Right kidney (tissue), 1 donor: ENCODE measurements at regions not wholly inside any gene's neighbourhood (a gene's known extent, or its start where the extent isn't known, plus 50 kb on each side); places are given as distances from the start of the nearest gene placed in this dataset.

Experiments used
- DNase-seq: peaks from one replicate; pipeline ENCODE4 v3.0.0-alpha.2; 2016

GRCh38 chr2:192877159-192877558 is 682.4 kb upstream of the TMEFF2 start:
- no peak for DNase-seq

- no peak for DNase-seq
These were observed 682.0 kb upstream of the TMEFF2 start for GRCh38 chr2:192876698-192877097.

- DNase-seq, result no peak
These were observed 660.0 kb upstream of the TMEFF2 start for GRCh38 chr2:192854706-192855105.

GRCh38 chr2:192854031-192854430 is 659.3 kb upstream of the TMEFF2 start:
- DNase-seq, result no peak

GRCh38 chr2:192828947-192829346 is 634.2 kb upstream of the TMEFF2 start:
- no peak for DNase-seq

GRCh38 chr2:192828175-192828574 is 633.4 kb upstream of the TMEFF2 start:
- no peak for DNase-seq

GRCh38 chr2:192827735-192828134 is 633.0 kb upstream of the TMEFF2 start:
- DNase-seq, result no peak

GRCh38 chr2:192814376-192814775 is 619.6 kb upstream of the TMEFF2 start:
- no peak for DNase-seq

- no peak for DNase-seq
These were observed 618.6 kb upstream of the TMEFF2 start for GRCh38 chr2:192813341-192813740.

- no peak for DNase-seq
These were observed 614.4 kb upstream of the TMEFF2 start for GRCh38 chr2:192809173-192809572.

GRCh38 chr2:192783643-192784042 is 588.9 kb upstream of the TMEFF2 start:
- DNase-seq, result no peak

GRCh38 chr2:192775459-192776262 is 580.9 kb upstream of the TMEFF2 start:
- DNase-seq, result no peak

GRCh38 chr2:192775011-192775410 is 580.3 kb upstream of the TMEFF2 start:
- DNase-seq, result no peak

- no peak for DNase-seq
These were observed 578.3 kb upstream of the TMEFF2 start for GRCh38 chr2:192773044-192773443.

- DNase-seq, result no peak
These were observed 555.0 kb upstream of the TMEFF2 start for GRCh38 chr2:192749611-192750200.

- no peak for DNase-seq
These were observed 547.2 kb upstream of the TMEFF2 start for GRCh38 chr2:192741889-192742288.

GRCh38 chr2:192735447-192735846 is 540.7 kb upstream of the TMEFF2 start:
- no peak for DNase-seq

- DNase-seq, result no peak
These were observed 534.6 kb upstream of the TMEFF2 start for GRCh38 chr2:192729369-192729768.

- no peak for DNase-seq
These were observed 531.3 kb upstream of the TMEFF2 start for GRCh38 chr2:192725991-192726390.

- DNase-seq, result no peak
These were observed 524.9 kb upstream of the TMEFF2 start for GRCh38 chr2:192719629-192720028.

- DNase-seq, result no peak
These were observed 523.6 kb upstream of the TMEFF2 start for GRCh38 chr2:192718340-192718739.

GRCh38 chr2:192700934-192701333 is 506.2 kb upstream of the TMEFF2 start:
- DNase-seq, result no peak

- DNase-seq, result no peak
These were observed 503.1 kb upstream of the TMEFF2 start for GRCh38 chr2:192697880-192698279.

GRCh38 chr2:192696857-192697256 is 502.1 kb upstream of the TMEFF2 start:
- no peak for DNase-seq
